ENCODE measurements at regions not wholly inside any gene's neighbourhood (a gene's known extent, or its start where the extent isn't known, plus 50 kb on each side); places are given as distances from the start of the nearest gene placed in this dataset.

DNA sequence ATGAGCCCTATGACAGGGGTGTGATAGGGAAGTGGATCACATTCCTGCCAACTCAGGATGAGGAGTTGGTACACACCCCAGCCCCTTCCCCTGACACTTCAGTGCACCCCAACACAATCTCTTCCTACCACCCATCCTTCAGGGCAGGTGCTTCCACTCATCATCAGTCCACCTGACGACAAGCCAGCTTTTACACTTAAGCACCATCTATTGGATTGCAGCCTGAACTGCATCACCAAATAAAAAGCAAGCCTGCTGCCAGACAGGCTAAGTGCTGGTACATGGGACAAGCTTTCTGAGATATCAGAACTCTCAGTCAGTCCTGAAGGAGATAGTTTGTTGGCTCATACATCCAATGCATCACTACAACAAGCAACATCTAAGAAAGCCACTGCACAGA, 69.0 kb upstream of the TMEM200A start:
- TF ChIP-seq POLR2A (IDR thresholded peaks at IDR 0.05; ENCODE audit: low read length): no peak
- no peak for TF ChIP-seq GATA1 (IDR thresholded peaks at IDR 0.05; ENCODE audit: low read depth, low read length)
